GM12878 (cell line): ENCODE measurements at regions not wholly inside any gene's neighbourhood (a gene's known extent, or its start where the extent isn't known, plus 50 kb on each side); places are given as distances from the start of the nearest gene placed in this dataset.

ENCODE experiments used
- ATAC-seq: fragments of 200-7000 bp; cut with Tn5 transposase; 3 replicates; pipeline ENCODE4 v1.9.1; 2020; ENCODE audit warnings: mild to moderate bottlenecking, moderate library complexity
- BruUV-seq: library from RNA; stranded (reverse); fragments of 400-500 nt; replicated peaks from 2 replicates; lab custom pipeline; 2021; lab: Mats Ljungman, UMichigan
- CTCF ChIA-PET: fragments of 300-600 bp; sonication (Branson Sonifier 250); formaldehyde crosslinking; extraction: SDS; loops from one replicate; lab custom pipeline; 2021; ENCODE audit warnings: inconsistent platforms; lab: Yijun Ruan, JAX
- POLR2A ChIA-PET: fragments of 350-600 bp; formaldehyde crosslinking; extraction: SDS; loops from one replicate; lab custom pipeline; 2021; ENCODE audit warnings: inconsistent platforms; lab: Charles Lee
- RAD21 ChIA-PET: fragments of 300-600 bp; sonication (Branson Sonifier 250); formaldehyde crosslinking; loops from one replicate; lab custom pipeline; 2023; ENCODE audit warnings: antibody characterized with exemption; ENCODE audit not compliant: unreplicated experiment; lab: Charles Lee
- SMC1A ChIA-PET: fragments of 300-600 bp; sonication (Branson Sonifier 250); formaldehyde crosslinking; loops from one replicate; lab custom pipeline; 2023; ENCODE audit not compliant: unreplicated experiment, uncharacterized antibody; lab: Charles Lee
- DNase-seq: peaks from one replicate; pipeline ENCODE4 v3.0.0-alpha.2; 2011; ENCODE audit warnings: low read depth, low spot score
- FAIRE-seq: peaks from 3 replicates; lab custom pipeline; 2011; peaks lifted over from hg19 to GRCh38; lab: Jason Lieb, UNC
- H2AFZ ChIP-seq: 2 replicates; pipeline ENCODE4 v1.6.0; 2011; ENCODE audit warnings: low read depth, low read length, control low read depth; ENCODE audit not compliant: control insufficient read depth
- H3K27ac ChIP-seq: 2 replicates; pipeline ENCODE4 v1.5.1; 2011; ENCODE audit warnings: control low read depth; ENCODE audit not compliant: control insufficient read depth, insufficient read depth
- H3K27me3 ChIP-seq, 2 experiments: replicated peaks in 1 of 2; 2 replicates each; pipeline versions ENCODE4 v1.6.0 to v1.6.1; 2011; ENCODE audit warnings: low read length in 1 of 2; ENCODE audit not compliant: control insufficient read depth in 2 of 2, insufficient read depth in 2 of 2
- H3K36me3 ChIP-seq, 2 experiments: 2 replicates each; pipeline ENCODE4 v1.5.1; 2011; ENCODE audit warnings: low read length in 1 of 2; ENCODE audit not compliant: control insufficient read depth in 2 of 2, insufficient read depth in 2 of 2
- H3K4me1 ChIP-seq: 2 replicates; pipeline ENCODE4 v1.6.1; 2011; ENCODE audit warnings: mild to moderate bottlenecking, low read length, moderate library complexity, mixed read lengths; ENCODE audit not compliant: control insufficient read depth, insufficient read depth
- H3K4me2 ChIP-seq: 2 replicates; pipeline ENCODE4 v1.6.0; 2011; ENCODE audit warnings: control low read depth; ENCODE audit not compliant: control insufficient read depth, insufficient read depth
- H3K4me3 ChIP-seq: fragments of 200-600 bp; sonication (generic); 2 replicates; pipeline ENCODE4 v1.5.1; 2016
- H3K79me2 ChIP-seq: 2 replicates; pipeline ENCODE4 v1.6.0; 2011; ENCODE audit warnings: low read length; ENCODE audit not compliant: control insufficient read depth, insufficient read depth
- H3K9ac ChIP-seq: 2 replicates; pipeline ENCODE4 v1.8.0; 2011; ENCODE audit warnings: low read length, control low read depth, mixed read lengths; ENCODE audit not compliant: control insufficient read depth, insufficient read depth
- H3K9me3 ChIP-seq: replicated peaks from 3 replicates; pipeline ENCODE4 v1.5.1; 2011; ENCODE audit warnings: mild to moderate bottlenecking, low read length; ENCODE audit not compliant: control insufficient read depth, insufficient read depth
- H4K20me1 ChIP-seq: 2 replicates; pipeline ENCODE4 v1.6.0; 2011; ENCODE audit not compliant: control insufficient read depth, insufficient read depth
- CHD1 ChIP-seq: IDR thresholded peaks from 2 replicates; pipeline ENCODE4 v1.6.1; 2012; ENCODE audit warnings: low read depth, low read length, improper control_type of control experiment
- HDGF ChIP-seq: fragments of 450-650 bp; IDR thresholded peaks from 2 replicates; pipeline ENCODE4 v1.6.1; 2016; ENCODE audit warnings: antibody characterized with exemption
- MTA2 ChIP-seq: fragments of 450-650 bp; IDR thresholded peaks from 2 replicates; pipeline ENCODE4 v1.6.1; 2016; ENCODE audit warnings: low read depth, mild to moderate bottlenecking, moderate library complexity
- NFXL1 ChIP-seq: fragments of 450-650 bp; IDR thresholded peaks from 2 replicates; pipeline ENCODE4 v1.6.1; 2017; ENCODE audit warnings: antibody characterized with exemption, mild to moderate bottlenecking, borderline replicate concordance
- PAX5 ChIP-seq: IDR thresholded peaks from 2 replicates; pipeline ENCODE4 v1.6.1; 2011; ENCODE audit warnings: low read depth, low read length, borderline replicate concordance
- SREBF2 ChIP-seq: IDR thresholded peaks from 2 replicates; pipeline ENCODE4 v1.6.1; 2012; ENCODE audit warnings: mild to moderate bottlenecking, low read length
- TAF1 ChIP-seq: IDR thresholded peaks from 2 replicates; pipeline ENCODE4 v1.6.1; 2011; ENCODE audit warnings: mild to moderate bottlenecking, low read depth, low read length, borderline replicate concordance
- ZNF217 ChIP-seq: fragments of 450-650 bp; IDR thresholded peaks from 2 replicates; pipeline ENCODE4 v1.6.1; 2017; ENCODE audit warnings: antibody characterized with exemption, mild to moderate bottlenecking
- ZNF24 ChIP-seq: fragments of 450-650 bp; IDR thresholded peaks from 2 replicates; pipeline ENCODE4 v1.6.1; 2017; ENCODE audit warnings: antibody characterized with exemption, mild to moderate bottlenecking
- WGBS: methylation state at CpG from one replicate; pipeline ENCODE4 v1.1.6; 2016; ENCODE audit warnings: low lambda C conversion rate; ENCODE audit not compliant: insufficient replicate concordance, insufficient coverage; ENCODE audit errors: missing lambda C conversion rate; 5-methylcytosine and 5-hydroxymethylcytosine counted together
- in situ Hi-C: fragments of 300-500 bp; cut with MboI; formaldehyde crosslinking; loops from 9 replicates; pipeline ENCODE4 v1.14.3; 2018; ENCODE audit warnings: mixed read lengths
- intact Hi-C: fragments of 100-400 bp; cut with micrococcal nuclease; formaldehyde crosslinking; loops from one replicate; pipeline ENCODE4 v1.14.2; 2022; ENCODE audit not compliant: unreplicated experiment
- TF ChIP-seq, protein P1 (sequence below): fragments of 450-650 bp; IDR thresholded peaks from 2 replicates; pipeline ENCODE4 v1.6.1; 2017; ENCODE audit warnings: mild to moderate bottlenecking, moderate library complexity
- TF ChIP-seq, protein P2 (sequence below): IDR thresholded peaks from 2 replicates; pipeline ENCODE4 v1.6.1; 2011; ENCODE audit warnings: borderline replicate concordance, low read depth, mild to moderate bottlenecking, moderate library complexity, mixed read lengths, low read length; ENCODE audit not compliant: insufficient read depth; ENCODE audit errors: extremely low read length

GRCh38 chr7:85719981-85720953, 533.4 kb upstream of the SEMA3D start:
- H2AFZ ChIP-seq: no peak overlapping the region
- TF ChIP-seq ZNF24: no peak
- no peak for TF ChIP-seq SREBF2
- TF ChIP-seq CHD1: no peak
- no peak for TF ChIP-seq TAF1
- TF ChIP-seq NFXL1: no peak
- TF ChIP-seq, protein P1, sequence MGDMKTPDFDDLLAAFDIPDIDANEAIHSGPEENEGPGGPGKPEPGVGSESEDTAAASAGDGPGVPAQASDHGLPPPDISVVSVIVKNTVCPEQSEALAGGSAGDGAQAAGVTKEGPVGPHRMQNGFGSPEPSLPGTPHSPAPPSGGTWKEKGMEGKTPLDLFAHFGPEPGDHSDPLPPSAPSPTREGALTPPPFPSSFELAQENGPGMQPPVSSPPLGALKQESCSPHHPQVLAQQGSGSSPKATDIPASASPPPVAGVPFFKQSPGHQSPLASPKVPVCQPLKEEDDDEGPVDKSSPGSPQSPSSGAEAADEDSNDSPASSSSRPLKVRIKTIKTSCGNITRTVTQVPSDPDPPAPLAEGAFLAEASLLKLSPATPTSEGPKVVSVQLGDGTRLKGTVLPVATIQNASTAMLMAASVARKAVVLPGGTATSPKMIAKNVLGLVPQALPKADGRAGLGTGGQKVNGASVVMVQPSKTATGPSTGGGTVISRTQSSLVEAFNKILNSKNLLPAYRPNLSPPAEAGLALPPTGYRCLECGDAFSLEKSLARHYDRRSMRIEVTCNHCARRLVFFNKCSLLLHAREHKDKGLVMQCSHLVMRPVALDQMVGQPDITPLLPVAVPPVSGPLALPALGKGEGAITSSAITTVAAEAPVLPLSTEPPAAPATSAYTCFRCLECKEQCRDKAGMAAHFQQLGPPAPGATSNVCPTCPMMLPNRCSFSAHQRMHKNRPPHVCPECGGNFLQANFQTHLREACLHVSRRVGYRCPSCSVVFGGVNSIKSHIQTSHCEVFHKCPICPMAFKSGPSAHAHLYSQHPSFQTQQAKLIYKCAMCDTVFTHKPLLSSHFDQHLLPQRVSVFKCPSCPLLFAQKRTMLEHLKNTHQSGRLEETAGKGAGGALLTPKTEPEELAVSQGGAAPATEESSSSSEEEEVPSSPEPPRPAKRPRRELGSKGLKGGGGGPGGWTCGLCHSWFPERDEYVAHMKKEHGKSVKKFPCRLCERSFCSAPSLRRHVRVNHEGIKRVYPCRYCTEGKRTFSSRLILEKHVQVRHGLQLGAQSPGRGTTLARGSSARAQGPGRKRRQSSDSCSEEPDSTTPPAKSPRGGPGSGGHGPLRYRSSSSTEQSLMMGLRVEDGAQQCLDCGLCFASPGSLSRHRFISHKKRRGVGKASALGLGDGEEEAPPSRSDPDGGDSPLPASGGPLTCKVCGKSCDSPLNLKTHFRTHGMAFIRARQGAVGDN: no peak
- no peak for TF ChIP-seq HDGF
- no peak for TF ChIP-seq PAX5
- TF ChIP-seq ZNF217: no peak
- TF ChIP-seq MTA2: no peak
- TF ChIP-seq, protein P2, sequence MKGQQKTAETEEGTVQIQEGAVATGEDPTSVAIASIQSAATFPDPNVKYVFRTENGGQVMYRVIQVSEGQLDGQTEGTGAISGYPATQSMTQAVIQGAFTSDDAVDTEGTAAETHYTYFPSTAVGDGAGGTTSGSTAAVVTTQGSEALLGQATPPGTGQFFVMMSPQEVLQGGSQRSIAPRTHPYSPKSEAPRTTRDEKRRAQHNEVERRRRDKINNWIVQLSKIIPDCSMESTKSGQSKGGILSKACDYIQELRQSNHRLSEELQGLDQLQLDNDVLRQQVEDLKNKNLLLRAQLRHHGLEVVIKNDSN: no peak
- 7% methylated on average over 4 of the region's 4 CpGs for WGBS
- ChIA-PET SMC1A (interaction anchor here (1.0 kb wide), 1 partner anchor 46 kb away, joined by 3 read pairs; no protein-coding TSS in a partner anchor), POLR2A (no interaction called here), RAD21 (no interaction called here), CTCF (no interaction called here)
- no peaks in the 10 kb centered on the region for H3K9me3 ChIP-seq
- in situ Hi-C loops (no loop called here), intact Hi-C loops (no loop called here)
- no peaks in the 10 kb centered on the region for H3K4me1 ChIP-seq
- no peak for DNase-seq
- BruUV-seq: no TSS peak
- ATAC-seq: peak; percentile 55
- H3K27me3 ChIP-seq: no peaks in the 10 kb centered on the region
- no peaks in the 10 kb centered on the region for H3K36me3 ChIP-seq
- no peaks in the 10 kb centered on the region for H4K20me1 ChIP-seq
- no peak overlapping the region for H3K4me2 ChIP-seq
- no peak overlapping the region for H3K27ac ChIP-seq
- no peak overlapping the region for H3K4me3 ChIP-seq
- H3K9ac ChIP-seq: no peak overlapping the region
- FAIRE-seq: no peak
- H3K79me2 ChIP-seq: no peaks in the 10 kb centered on the region
